Neural cell (in vitro differentiated cells): ENCODE measurements at regions not wholly inside any gene's neighbourhood (a gene's known extent, or its start where the extent isn't known, plus 50 kb on each side); places are given as distances from the start of the nearest gene placed in this dataset.

Experiments used
- CTCF ChIP-seq: fragments of 450-650 bp; IDR thresholded peaks from 2 replicates; pipeline ENCODE4 v1.5.1; 2014; ENCODE audit warnings: antibody characterized with exemption, mild to moderate bottlenecking, moderate library complexity; ENCODE audit not compliant: poor library complexity, severe bottlenecking
- EZH2 ChIP-seq: fragments of 200-600, 300-800 bp; shearing (Covaris generic), sonication (generic); IDR thresholded peaks from 2 replicates; pipeline ENCODE4 v1.6.1; 2014; ENCODE audit warnings: antibody characterized with exemption, low read length, borderline replicate concordance, mild to moderate bottlenecking; ENCODE audit not compliant: insufficient read depth, poor library complexity, severe bottlenecking
- POLR2AphosphoS5 ChIP-seq: IDR thresholded peaks from 2 replicates; pipeline ENCODE4 v1.6.1; 2012

- no peak for TF ChIP-seq POLR2AphosphoS5
- no peak for TF ChIP-seq CTCF
- no peak for TF ChIP-seq EZH2
These were observed 1244.5 kb downstream of the PCDH7 start for GRCh38 chr4:31964685-31965084.
